ENCODE measurements at regions not wholly inside any gene's neighbourhood (a gene's known extent, or its start where the extent isn't known, plus 50 kb on each side); places are given as distances from the start of the nearest gene placed in this dataset.

- no peaks in the 10 kb centered on the region for H3K4me1 ChIP-seq (ENCODE audit: control insufficient read depth in 1 of 2, insufficient read depth in 2 of 2, low read length in 2 of 2)
- H3K27me3 ChIP-seq (ENCODE audit: control insufficient read depth in 1 of 2, insufficient read depth in 2 of 2, low read length in 2 of 2), result no peaks in the 10 kb centered on the region
- no peak overlapping the region for H3K9ac ChIP-seq (ENCODE audit: low read depth in 1 of 2, low read length in 2 of 2)
- H3K36me3 ChIP-seq (ENCODE audit: control insufficient read depth in 1 of 2, insufficient read depth in 2 of 2, low read length in 2 of 2), result no peaks in the 10 kb centered on the region
- no peak overlapping the region for H3K27ac ChIP-seq (ENCODE audit: low read depth, low read length)
- H3K4me3 ChIP-seq (ENCODE audit: low read depth in 1 of 2, low read length in 2 of 2), result no peak overlapping the region
- H3K9me3 ChIP-seq (ENCODE audit: control insufficient read depth in 1 of 2, low read length in 2 of 2), result no peaks in the 10 kb centered on the region
Measured at GRCh38 chrX:80290834-80291233, 129.4 kb upstream of the TENT5D start.

DNA sequence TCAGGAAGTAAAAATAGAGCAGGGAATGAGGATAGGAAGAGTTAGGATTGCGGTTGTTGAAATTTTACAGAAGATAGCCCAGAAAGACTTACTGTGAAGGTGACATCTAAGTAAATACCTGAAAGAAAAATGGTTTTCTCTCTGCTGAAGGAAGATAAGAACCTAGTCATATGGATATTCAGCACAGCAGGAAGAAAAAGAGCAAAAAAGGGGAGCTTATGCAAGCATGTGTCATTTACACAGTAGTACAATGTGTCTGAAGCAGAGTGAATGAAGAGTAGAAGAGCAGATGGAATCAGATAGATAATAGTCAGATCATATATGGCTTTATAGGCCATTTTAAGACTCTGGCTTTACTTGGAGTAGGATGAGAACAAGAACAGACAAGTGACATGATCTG, 126.9 kb upstream of the TENT5D start:
- no peaks in the 10 kb centered on the region for H3K36me3 ChIP-seq (ENCODE audit: control insufficient read depth in 1 of 2, insufficient read depth in 2 of 2, low read length in 2 of 2)
- no peaks in the 10 kb centered on the region for H3K4me1 ChIP-seq (ENCODE audit: control insufficient read depth in 1 of 2, insufficient read depth in 2 of 2, low read length in 2 of 2)
- no peaks in the 10 kb centered on the region for H3K9me3 ChIP-seq (ENCODE audit: control insufficient read depth in 1 of 2, low read length in 2 of 2)
- H3K27ac ChIP-seq (ENCODE audit: low read depth, low read length), result no peak overlapping the region
- H3K9ac ChIP-seq (ENCODE audit: low read depth in 1 of 2, low read length in 2 of 2), result no peak overlapping the region
- H3K4me3 ChIP-seq (ENCODE audit: low read depth in 1 of 2, low read length in 2 of 2), result no peak overlapping the region
- H3K27me3 ChIP-seq (ENCODE audit: control insufficient read depth in 1 of 2, insufficient read depth in 2 of 2, low read length in 2 of 2), result no peaks in the 10 kb centered on the region

GRCh38 chrX:80306007-80306406, 114.2 kb upstream of the TENT5D start:
- Histone ChIP-seq H3K9me3 (ENCODE audit: control insufficient read depth in 1 of 2, low read length in 2 of 2) (peaks cover 0 to 5% of the 10 kb centered on the region in 2 donors), H3K4me3 (ENCODE audit: low read depth in 1 of 2, low read length in 2 of 2) (no peak overlapping the region), H3K27me3 (ENCODE audit: control insufficient read depth in 1 of 2, insufficient read depth in 2 of 2, low read length in 2 of 2) (no peaks in the 10 kb centered on the region), H3K27ac (ENCODE audit: low read depth, low read length) (no peak overlapping the region), H3K36me3 (ENCODE audit: control insufficient read depth in 1 of 2, insufficient read depth in 2 of 2, low read length in 2 of 2) (no peaks in the 10 kb centered on the region), H3K9ac (ENCODE audit: low read depth in 1 of 2, low read length in 2 of 2) (no peak overlapping the region), H3K4me1 (ENCODE audit: control insufficient read depth in 1 of 2, insufficient read depth in 2 of 2, low read length in 2 of 2) (no peaks in the 10 kb centered on the region)

DNA sequence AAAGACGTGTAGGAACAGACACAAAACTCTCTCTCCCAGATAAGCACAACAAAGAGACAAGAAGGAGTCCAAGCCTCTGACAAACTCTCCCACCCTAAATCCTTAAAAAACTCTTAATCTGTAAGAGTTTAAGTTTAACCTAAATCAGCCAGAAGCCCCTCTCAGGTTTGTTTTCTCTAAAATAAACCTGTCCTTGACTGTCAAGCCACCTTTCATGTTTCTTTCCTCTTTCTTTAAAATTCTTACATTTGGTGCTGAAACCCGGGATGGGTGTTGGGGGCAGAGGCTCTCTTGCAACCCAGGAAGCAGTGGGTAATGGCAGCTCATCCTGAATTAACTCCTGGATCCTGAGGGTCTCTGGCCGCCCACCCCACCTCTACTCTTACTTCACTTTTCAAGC, 107.8 kb upstream of the TENT5D start:
- H3K4me1 ChIP-seq (ENCODE audit: control insufficient read depth in 1 of 2, insufficient read depth in 2 of 2, low read length in 2 of 2), result no peaks in the 10 kb centered on the region
- H3K9ac ChIP-seq (ENCODE audit: low read depth in 1 of 2, low read length in 2 of 2), result no peak overlapping the region
- no peaks in the 10 kb centered on the region for H3K36me3 ChIP-seq (ENCODE audit: control insufficient read depth in 1 of 2, insufficient read depth in 2 of 2, low read length in 2 of 2)
- H3K27ac ChIP-seq (ENCODE audit: low read depth, low read length), result no peak overlapping the region
- no peaks in the 10 kb centered on the region for H3K9me3 ChIP-seq (ENCODE audit: control insufficient read depth in 1 of 2, low read length in 2 of 2)
- no peaks in the 10 kb centered on the region for H3K27me3 ChIP-seq (ENCODE audit: control insufficient read depth in 1 of 2, insufficient read depth in 2 of 2, low read length in 2 of 2)
- no peak overlapping the region for H3K4me3 ChIP-seq (ENCODE audit: low read depth in 1 of 2, low read length in 2 of 2)

DNA sequence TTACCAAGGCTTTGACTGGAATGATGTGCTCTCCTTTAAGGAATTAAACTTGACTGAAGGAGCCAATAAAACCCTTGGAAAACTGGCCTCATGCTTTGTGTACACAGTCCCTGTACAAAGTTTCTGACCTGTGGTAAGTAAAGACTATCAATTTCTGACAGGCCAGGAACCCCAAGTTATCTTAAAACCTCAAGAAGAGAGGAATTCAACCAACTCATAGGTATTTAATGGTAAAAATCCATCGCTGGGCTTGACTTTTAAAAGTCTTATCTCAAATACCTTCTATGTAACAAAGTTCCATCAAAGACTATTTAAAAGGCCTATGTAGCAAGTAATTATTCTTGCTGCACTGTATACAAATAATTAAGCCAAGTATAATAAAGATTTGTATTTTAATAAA, 103.7 kb upstream of the TENT5D start:
- Histone ChIP-seq H3K36me3 (ENCODE audit: control insufficient read depth in 1 of 2, insufficient read depth in 2 of 2, low read length in 2 of 2) (no peaks in the 10 kb centered on the region), H3K9ac (ENCODE audit: low read depth in 1 of 2, low read length in 2 of 2) (no peak overlapping the region), H3K27me3 (ENCODE audit: control insufficient read depth in 1 of 2, insufficient read depth in 2 of 2, low read length in 2 of 2) (no peaks in the 10 kb centered on the region), H3K9me3 (ENCODE audit: control insufficient read depth in 1 of 2, low read length in 2 of 2) (no peaks in the 10 kb centered on the region), H3K4me3 (ENCODE audit: low read depth in 1 of 2, low read length in 2 of 2) (no peak overlapping the region), H3K27ac (ENCODE audit: low read depth, low read length) (no peak overlapping the region), H3K4me1 (ENCODE audit: control insufficient read depth in 1 of 2, insufficient read depth in 2 of 2, low read length in 2 of 2) (no peaks in the 10 kb centered on the region)

- Histone ChIP-seq H3K4me1 (ENCODE audit: control insufficient read depth in 1 of 2, insufficient read depth in 2 of 2, low read length in 2 of 2) (no peaks in the 10 kb centered on the region), H3K27me3 (ENCODE audit: control insufficient read depth in 1 of 2, insufficient read depth in 2 of 2, low read length in 2 of 2) (no peaks in the 10 kb centered on the region), H3K36me3 (ENCODE audit: control insufficient read depth in 1 of 2, insufficient read depth in 2 of 2, low read length in 2 of 2) (no peaks in the 10 kb centered on the region), H3K4me3 (ENCODE audit: low read depth in 1 of 2, low read length in 2 of 2) (no peak overlapping the region), H3K9ac (ENCODE audit: low read depth in 1 of 2, low read length in 2 of 2) (no peak overlapping the region), H3K27ac (ENCODE audit: low read depth, low read length) (no peak overlapping the region), H3K9me3 (ENCODE audit: control insufficient read depth in 1 of 2, low read length in 2 of 2) (no peaks in the 10 kb centered on the region)
Measured at GRCh38 chrX:80317646-80318045, 102.6 kb upstream of the TENT5D start.

DNA sequence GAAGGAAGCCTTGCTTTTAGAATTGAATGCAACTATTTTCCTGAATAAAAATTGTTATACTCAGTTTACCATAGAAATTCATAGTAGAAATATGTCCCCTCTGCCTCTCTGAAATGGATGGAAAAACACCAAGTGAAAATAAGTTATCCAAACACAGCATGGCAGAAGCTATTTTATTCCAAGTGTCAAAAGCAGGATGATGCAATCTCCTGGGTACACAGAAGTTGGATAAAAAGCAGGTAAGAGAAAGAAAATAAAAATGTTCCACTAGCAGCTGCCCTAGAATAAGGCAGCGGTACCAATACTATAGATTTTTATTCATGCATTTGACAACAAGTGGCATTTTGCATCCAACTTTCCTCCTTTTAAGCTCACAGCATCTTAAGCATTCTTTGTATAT, 89.0 kb upstream of the TENT5D start:
- no peaks in the 10 kb centered on the region for H3K36me3 ChIP-seq (ENCODE audit: control insufficient read depth in 1 of 2, insufficient read depth in 2 of 2, low read length in 2 of 2)
- no peak overlapping the region for H3K4me3 ChIP-seq (ENCODE audit: low read depth in 1 of 2, low read length in 2 of 2)
- no peaks in the 10 kb centered on the region for H3K27me3 ChIP-seq (ENCODE audit: control insufficient read depth in 1 of 2, insufficient read depth in 2 of 2, low read length in 2 of 2)
- H3K9ac ChIP-seq (ENCODE audit: low read depth in 1 of 2, low read length in 2 of 2), result no peak overlapping the region
- no peak overlapping the region for H3K27ac ChIP-seq (ENCODE audit: low read depth, low read length)
- H3K4me1 ChIP-seq (ENCODE audit: control insufficient read depth in 1 of 2, insufficient read depth in 2 of 2, low read length in 2 of 2), result no peaks in the 10 kb centered on the region
- no peaks in the 10 kb centered on the region for H3K9me3 ChIP-seq (ENCODE audit: control insufficient read depth in 1 of 2, low read length in 2 of 2)

GRCh38 chrX:80334583-80334982, 85.7 kb upstream of the TENT5D start:
- no peaks in the 10 kb centered on the region for H3K27me3 ChIP-seq (ENCODE audit: control insufficient read depth in 1 of 2, insufficient read depth in 2 of 2, low read length in 2 of 2)
- no peaks in the 10 kb centered on the region for H3K36me3 ChIP-seq (ENCODE audit: control insufficient read depth in 1 of 2, insufficient read depth in 2 of 2, low read length in 2 of 2)
- no peak overlapping the region for H3K9ac ChIP-seq (ENCODE audit: low read depth in 1 of 2, low read length in 2 of 2)
- H3K4me1 ChIP-seq (ENCODE audit: control insufficient read depth in 1 of 2, insufficient read depth in 2 of 2, low read length in 2 of 2), result no peaks in the 10 kb centered on the region
- H3K4me3 ChIP-seq (ENCODE audit: low read depth in 1 of 2, low read length in 2 of 2), result peak overlapping the region; percentile 62 to 69
- no peaks in the 10 kb centered on the region for H3K9me3 ChIP-seq (ENCODE audit: control insufficient read depth in 1 of 2, low read length in 2 of 2)
- H3K27ac ChIP-seq (ENCODE audit: low read depth, low read length), result no peak overlapping the region

GRCh38 chrX:80335062-80335830, 85.0 kb upstream of the TENT5D start:
- Histone ChIP-seq H3K4me1 (ENCODE audit: control insufficient read depth in 1 of 2, insufficient read depth in 2 of 2, low read length in 2 of 2) (no peaks in the 10 kb centered on the region), H3K9me3 (ENCODE audit: control insufficient read depth in 1 of 2, low read length in 2 of 2) (no peaks in the 10 kb centered on the region), H3K4me3 (ENCODE audit: low read depth in 1 of 2, low read length in 2 of 2) (peak overlapping the region; percentile 62 to 69), H3K9ac (ENCODE audit: low read depth in 1 of 2, low read length in 2 of 2) (no peak overlapping the region), H3K27me3 (ENCODE audit: control insufficient read depth in 1 of 2, insufficient read depth in 2 of 2, low read length in 2 of 2) (no peaks in the 10 kb centered on the region), H3K36me3 (ENCODE audit: control insufficient read depth in 1 of 2, insufficient read depth in 2 of 2, low read length in 2 of 2) (no peaks in the 10 kb centered on the region), H3K27ac (ENCODE audit: low read depth, low read length) (no peak overlapping the region)

- Histone ChIP-seq H3K27me3 (ENCODE audit: control insufficient read depth in 1 of 2, insufficient read depth in 2 of 2, low read length in 2 of 2) (no peaks in the 10 kb centered on the region), H3K36me3 (ENCODE audit: control insufficient read depth in 1 of 2, insufficient read depth in 2 of 2, low read length in 2 of 2) (no peaks in the 10 kb centered on the region), H3K4me3 (ENCODE audit: low read depth in 1 of 2, low read length in 2 of 2) (no peak overlapping the region)
Measured at GRCh38 chrX:80354966-80355465, 65.2 kb upstream of the TENT5D start.

More at GRCh38 chrX:80354966-80355465, 65.2 kb upstream of the TENT5D start:
- Histone ChIP-seq H3K4me1 (ENCODE audit: control insufficient read depth in 1 of 2, insufficient read depth in 2 of 2, low read length in 2 of 2) (no peaks in the 10 kb centered on the region), H3K9ac (ENCODE audit: low read depth in 1 of 2, low read length in 2 of 2) (no peak overlapping the region), H3K27ac (ENCODE audit: low read depth, low read length) (no peak overlapping the region), H3K9me3 (ENCODE audit: control insufficient read depth in 1 of 2, low read length in 2 of 2) (no peaks in the 10 kb centered on the region)

All from duodenal mucosa (tissue), 2 donors.